ENCODE measurements at regions not wholly inside any gene's neighbourhood (a gene's known extent, or its start where the extent isn't known, plus 50 kb on each side); places are given as distances from the start of the nearest gene placed in this dataset.

DNA sequence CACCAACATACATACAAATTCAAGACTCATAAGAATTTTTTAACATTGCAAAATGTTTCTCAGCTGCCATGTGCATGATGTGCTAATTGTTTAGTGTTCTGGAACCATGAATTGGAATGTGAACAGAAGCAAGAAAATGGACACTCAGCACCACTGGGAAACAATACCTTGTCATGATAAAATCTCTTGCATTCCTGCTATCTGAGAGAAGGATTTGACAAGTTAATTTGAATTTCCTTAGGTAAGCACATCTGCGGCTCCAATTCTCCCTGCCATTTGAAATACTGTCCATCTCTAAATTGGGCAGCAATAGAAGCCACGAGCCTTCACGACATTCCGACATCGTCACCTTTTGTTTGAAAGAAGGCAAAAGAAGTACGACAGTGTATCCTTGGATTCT is 1104.6 kb upstream of the MAP3K7 start:
- TF ChIP-seq, protein P1, sequence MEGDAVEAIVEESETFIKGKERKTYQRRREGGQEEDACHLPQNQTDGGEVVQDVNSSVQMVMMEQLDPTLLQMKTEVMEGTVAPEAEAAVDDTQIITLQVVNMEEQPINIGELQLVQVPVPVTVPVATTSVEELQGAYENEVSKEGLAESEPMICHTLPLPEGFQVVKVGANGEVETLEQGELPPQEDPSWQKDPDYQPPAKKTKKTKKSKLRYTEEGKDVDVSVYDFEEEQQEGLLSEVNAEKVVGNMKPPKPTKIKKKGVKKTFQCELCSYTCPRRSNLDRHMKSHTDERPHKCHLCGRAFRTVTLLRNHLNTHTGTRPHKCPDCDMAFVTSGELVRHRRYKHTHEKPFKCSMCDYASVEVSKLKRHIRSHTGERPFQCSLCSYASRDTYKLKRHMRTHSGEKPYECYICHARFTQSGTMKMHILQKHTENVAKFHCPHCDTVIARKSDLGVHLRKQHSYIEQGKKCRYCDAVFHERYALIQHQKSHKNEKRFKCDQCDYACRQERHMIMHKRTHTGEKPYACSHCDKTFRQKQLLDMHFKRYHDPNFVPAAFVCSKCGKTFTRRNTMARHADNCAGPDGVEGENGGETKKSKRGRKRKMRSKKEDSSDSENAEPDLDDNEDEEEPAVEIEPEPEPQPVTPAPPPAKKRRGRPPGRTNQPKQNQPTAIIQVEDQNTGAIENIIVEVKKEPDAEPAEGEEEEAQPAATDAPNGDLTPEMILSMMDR (conservative IDR thresholded peaks at IDR 0.05; ENCODE audit: low read depth, low read length): no peak
- no peak for TF ChIP-seq EZH2 (IDR thresholded peaks at IDR 0.05; ENCODE audit: borderline replicate concordance, low read depth, low read length, poor library complexity, severe bottlenecking)

All from A673 (cell line).